ENCODE measurements at regions not wholly inside any gene's neighbourhood (a gene's known extent, or its start where the extent isn't known, plus 50 kb on each side); places are given as distances from the start of the nearest gene placed in this dataset.
"Not testable (repeated sequence)": the region's sequence is repeated elsewhere in the genome, so short reads cannot be mapped to it uniquely, and the experiment has no call there.

- no peak for DNase-seq (ENCODE audit: low read depth)
These were observed 361.1 kb upstream of the BOD1L1 start for GRCh38 chr4:13988353-13989305.

DNA sequence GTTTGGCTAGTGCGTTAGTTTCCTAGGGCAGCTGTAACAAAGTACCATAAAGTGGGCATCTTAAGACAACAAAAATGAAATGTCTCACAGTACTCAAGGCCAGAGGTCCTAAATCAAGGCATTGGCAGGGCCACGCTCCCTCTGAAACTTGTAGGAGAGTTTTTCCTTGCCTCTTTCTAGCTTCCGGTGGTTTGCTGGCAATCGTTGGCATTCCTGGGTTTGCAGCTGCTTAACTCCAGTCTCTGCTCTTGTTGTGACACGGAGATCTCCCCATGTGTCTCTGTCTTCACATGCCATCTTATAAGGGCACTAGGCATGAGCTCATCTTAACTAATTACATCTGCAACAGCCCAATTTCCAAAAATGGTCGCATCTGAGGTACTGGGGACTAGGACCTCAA is 362.0 kb upstream of the BOD1L1 start:
- DNase-seq (ENCODE audit: low read depth) = no peak

GRCh38 chr4:13990596-13991589 is 363.4 kb upstream of the BOD1L1 start:
- no peak for DNase-seq (ENCODE audit: low read depth)

DNA sequence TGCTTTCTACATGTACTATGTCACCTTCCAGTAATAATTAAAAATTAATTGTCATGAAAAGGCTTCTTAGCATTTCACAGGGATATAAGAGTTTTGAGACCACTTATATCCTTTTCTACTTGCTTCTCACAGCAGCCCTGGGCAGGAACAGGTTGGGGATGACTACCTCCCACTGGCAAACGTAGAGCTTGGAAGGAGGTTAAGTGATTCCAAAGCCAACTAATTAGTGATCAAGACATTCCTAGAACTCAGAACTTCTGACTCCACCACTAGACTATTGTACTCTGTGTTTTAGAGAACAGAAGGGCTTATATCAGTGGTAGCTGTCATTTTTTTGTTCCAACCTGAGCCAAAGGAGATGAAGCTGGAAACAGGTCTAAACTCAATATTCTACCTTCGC is 364.5 kb upstream of the BOD1L1 start:
- no peak for DNase-seq (ENCODE audit: low read depth)

DNA sequence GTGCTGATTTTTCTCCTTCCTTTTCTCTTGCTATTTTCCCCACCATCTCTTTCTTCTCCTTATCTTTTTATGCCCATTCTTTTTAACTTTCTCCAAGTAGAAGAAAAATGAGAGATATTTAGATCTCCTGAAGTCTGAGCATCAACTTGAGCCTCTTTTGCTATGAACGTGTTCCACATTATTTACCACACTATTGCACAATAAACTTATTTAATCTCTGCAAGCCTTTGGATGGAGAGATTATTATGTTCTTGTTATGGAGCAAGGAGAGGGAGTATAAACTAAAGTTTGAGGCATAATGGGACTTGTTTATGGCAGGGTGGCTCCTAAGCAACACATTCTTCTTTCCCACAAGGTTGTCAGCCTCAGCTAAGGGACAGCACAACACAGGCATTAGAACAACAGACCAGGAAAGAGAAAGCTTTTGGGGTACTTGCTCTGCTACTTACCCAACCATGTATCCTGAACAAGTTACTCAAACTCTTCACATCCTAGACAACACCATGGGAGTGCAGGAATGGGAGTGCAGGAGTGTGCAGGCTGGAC is 365.5 kb upstream of the BOD1L1 start:
- DNase-seq (ENCODE audit: low read depth) = no peak

- no peak for DNase-seq (ENCODE audit: low read depth)
These were observed 366.5 kb upstream of the BOD1L1 start for GRCh38 chr4:13994016-13994415.

GRCh38 chr4:13998850-13999445 is 371.4 kb upstream of the BOD1L1 start:
- no peak for DNase-seq (ENCODE audit: low read depth)

DNA sequence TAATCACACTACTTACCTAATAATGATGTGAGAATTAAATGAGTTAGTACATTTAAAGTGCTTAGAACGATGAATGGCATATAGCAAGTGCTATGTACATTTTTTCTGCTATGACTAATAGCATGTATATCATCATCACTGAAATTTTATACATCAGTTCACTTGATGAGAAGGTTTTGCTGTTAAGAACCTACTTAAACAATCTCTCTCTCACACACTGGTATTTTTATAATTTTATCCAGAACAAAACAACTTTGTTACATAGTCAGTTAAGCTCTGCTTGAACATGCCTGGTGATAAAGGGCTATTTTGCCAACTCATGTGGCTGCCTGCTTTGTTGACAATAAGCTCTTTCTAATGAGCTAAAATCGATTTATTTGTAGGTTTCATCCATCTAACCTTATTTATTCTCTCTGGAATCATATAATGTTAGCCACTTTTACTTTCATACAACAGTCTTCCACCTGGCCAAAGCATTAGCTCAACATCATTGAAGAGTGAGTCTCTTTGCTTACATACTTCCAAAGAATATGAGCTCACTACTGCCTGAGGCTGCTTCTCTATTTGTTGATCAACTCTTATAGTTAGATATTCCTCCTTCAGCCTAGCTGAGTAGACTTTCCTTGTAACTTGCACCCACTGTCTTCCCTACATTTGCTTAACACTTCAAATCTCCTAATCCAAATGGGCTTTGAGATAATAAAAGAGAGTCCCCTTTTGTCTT is 372.7 kb upstream of the BOD1L1 start:
- no peak for DNase-seq (ENCODE audit: low read depth)

DNA sequence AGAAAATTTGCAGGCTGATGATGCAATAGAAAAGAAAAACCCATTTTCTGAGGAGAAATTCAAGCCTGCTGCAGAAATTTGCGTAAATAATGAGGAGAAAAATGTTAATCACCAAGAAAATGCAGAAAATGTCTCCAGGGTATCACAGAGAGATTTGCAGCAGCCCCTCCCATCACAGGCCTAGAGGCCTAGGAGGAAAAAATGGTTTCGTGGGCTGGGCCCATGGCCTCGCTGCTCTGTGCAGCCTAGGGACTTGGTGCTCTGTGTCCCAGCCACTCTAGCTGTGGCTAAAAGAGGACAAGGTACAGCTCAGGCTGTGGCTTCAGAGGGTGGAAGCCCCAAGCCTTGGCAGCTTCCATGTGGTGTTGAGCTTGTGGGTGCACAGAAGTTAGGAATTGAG is 374.8 kb upstream of the BOD1L1 start:
- not testable (repeated sequence) for DNase-seq (ENCODE audit: low read depth)

DNA sequence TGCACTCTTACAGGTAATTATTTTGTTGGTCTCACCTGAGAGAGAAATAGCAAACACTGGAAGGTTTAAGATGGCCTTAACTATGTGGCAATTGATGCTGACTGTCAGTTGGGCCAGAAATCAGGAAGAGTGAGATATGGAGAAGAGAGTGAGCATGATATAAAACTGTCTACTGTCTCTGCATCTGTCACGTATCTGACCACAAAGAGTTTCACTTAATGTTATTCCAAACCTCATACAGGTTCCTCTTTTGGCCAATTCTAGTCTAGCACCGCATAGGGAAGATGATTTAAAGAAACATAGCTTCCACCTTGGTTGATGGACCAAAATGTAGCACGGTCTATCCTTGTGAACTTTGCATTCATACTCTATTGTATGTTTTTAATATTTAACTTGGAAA is 381.0 kb upstream of the BOD1L1 start:
- DNase-seq (ENCODE audit: low read depth) = no peak

DNA sequence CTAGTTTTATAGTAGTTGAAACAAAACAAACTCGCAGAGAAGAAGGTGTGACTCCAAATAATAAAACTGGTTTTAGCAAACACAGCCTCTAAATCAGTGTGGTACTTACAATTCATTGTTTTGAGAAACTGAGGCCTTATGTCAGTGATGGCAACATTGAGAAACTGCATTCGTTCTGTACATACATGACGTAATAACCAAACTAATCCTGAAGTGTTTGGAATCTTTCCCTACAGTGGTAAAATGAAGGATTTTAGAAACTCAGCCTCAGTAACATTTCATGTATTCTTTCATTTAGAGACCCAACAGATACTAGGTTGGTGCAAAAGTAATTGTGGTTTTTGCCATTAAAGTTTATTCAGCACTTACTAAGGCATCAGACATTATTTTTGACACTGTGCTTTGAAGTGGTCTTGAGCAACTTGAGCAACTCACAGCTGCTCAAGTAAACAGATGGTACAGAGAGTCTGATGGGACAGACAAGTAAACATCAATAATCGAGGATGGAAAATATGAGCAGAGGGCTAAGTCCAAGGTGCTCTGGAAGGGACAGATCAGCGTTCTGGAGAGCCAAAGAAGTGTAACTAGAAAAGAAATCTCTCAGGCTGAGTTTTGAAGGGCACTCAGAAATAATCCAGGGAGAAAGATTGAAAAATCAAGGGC is 390.8 kb upstream of the BOD1L1 start:
- no peak for DNase-seq (ENCODE audit: low read depth)

DNA sequence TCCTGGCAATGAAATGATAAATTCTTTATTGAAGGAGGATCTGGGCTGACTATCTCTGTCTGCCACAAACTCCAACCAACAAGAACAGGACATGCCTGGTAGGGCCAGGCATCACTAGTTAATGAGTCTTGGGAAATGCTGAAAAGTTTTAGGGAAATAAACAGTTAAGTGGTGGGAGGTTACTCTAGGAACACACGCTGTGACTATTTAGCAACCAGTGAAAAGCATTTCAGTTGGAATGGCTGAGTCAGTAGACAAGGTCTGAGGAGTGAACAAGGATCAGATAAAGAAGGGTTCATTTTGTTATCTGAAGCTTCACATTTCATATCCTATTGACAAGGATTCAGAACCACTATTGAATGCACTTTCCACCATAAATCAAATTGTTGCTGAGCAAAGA is 394.9 kb upstream of the BOD1L1 start:
- DNase-seq (ENCODE audit: low read depth) = no peak

- no peak for DNase-seq (ENCODE audit: low read depth)
These were observed 395.5 kb upstream of the BOD1L1 start for GRCh38 chr4:14023036-14023435.

- DNase-seq (ENCODE audit: low read depth) = no peak
These were observed 396.4 kb upstream of the BOD1L1 start for GRCh38 chr4:14023896-14024295.

DNA sequence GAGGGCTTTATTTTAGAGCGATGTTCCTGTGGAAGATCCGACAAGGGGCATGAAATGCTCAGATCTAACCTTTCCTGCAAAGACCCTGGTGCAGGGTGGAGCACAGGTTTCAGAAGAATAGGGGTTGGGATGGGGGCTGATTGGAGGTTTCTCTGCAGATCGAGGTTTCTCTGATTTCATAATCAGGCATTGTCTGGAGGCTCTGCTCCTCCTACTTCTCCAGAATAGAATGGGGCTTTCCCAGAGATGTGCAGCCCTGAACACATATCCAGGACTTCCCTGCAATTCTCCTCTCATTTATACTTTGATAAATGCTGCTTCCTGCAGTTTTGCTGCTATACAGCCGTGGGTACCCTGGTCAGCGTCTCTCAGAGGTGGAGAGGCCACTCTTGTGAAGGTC is 397.6 kb upstream of the BOD1L1 start:
- no peak for DNase-seq (ENCODE audit: low read depth)

- DNase-seq (ENCODE audit: low read depth) = no peak
These were observed 398.4 kb upstream of the BOD1L1 start for GRCh38 chr4:14025891-14026290.

- no peak for DNase-seq (ENCODE audit: low read depth)
These were observed 401.3 kb upstream of the BOD1L1 start for GRCh38 chr4:14028862-14029261.

GRCh38 chr4:14035076-14035475 is 407.6 kb upstream of the BOD1L1 start:
- DNase-seq (ENCODE audit: low read depth) = no peak

GRCh38 chr4:14043203-14043602 is 415.7 kb upstream of the BOD1L1 start:
- no peak for DNase-seq (ENCODE audit: low read depth)

GRCh38 chr4:14046642-14047041 is 419.1 kb upstream of the BOD1L1 start:
- DNase-seq (ENCODE audit: low read depth) = no peak

DNA sequence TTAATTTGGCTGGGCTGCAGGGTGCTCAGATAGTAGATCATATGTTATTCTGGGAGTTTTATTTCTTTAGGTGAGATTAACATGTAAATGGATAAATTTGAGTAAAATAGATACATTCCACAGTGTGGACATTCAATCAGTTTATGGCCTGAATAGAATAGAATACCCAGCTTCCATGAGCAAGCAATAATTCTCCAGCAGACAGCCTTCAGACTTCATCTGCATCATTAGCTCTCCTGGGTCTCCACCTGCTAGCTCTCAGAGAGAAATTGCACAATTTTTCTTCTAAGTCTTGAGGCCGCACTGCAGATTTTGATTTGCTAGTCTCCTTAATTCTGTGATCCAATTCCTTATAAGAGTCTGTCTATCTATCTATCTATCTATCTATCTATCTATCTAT is 420.3 kb upstream of the BOD1L1 start:
- no peak for DNase-seq (ENCODE audit: low read depth)

Data from activated T-cell treated with anti-CD3 and anti-CD28 coated beads for 1 hour (primary cell).